Heart left ventricle (tissue), 16 donors: ENCODE measurements at regions not wholly inside any gene's neighbourhood (a gene's known extent, or its start where the extent isn't known, plus 50 kb on each side); places are given as distances from the start of the nearest gene placed in this dataset.

Experiments
- ATAC-seq, 4 donors: fragments of 200-7000 bp; cut with Tn5 transposase; one replicate each; pipeline ENCODE4 v1.9.1; 2020 to 2022; ENCODE audit warnings: moderate library complexity in 4 of 4, mild to moderate bottlenecking in 3 of 4, moderate number of reproducible peaks in 1 of 4
- DNase-seq, 5 donors: peaks; one replicate each; pipeline ENCODE4 v3.0.0-alpha.2; 2020
- H3K27ac ChIP-seq, 12 donors: fragments of 200-600 bp; sonication (generic) in 4 of 12; one replicate each; pipeline versions ENCODE4 v1.5.0 to v1.8.0; 2016 to 2022; ENCODE audit warnings: mild to moderate bottlenecking in 2 of 12
- H3K27me3 ChIP-seq, 9 donors: fragments of 200-600 bp; sonication (generic) in 2 of 9; one replicate each; pipeline versions ENCODE4 v1.5.1 to v1.8.0; 2016 to 2022; ENCODE audit warnings: mild to moderate bottlenecking in 3 of 9
- H3K36me3 ChIP-seq, 9 donors: fragments of 200-600 bp; sonication (generic) in 2 of 9; one replicate each; pipeline versions ENCODE4 v1.5.0 to v1.8.0; 2018 to 2022; ENCODE audit warnings: mild to moderate bottlenecking in 2 of 9
- H3K4me1 ChIP-seq, 12 donors: fragments of 200-600 bp; sonication (generic) in 4 of 12; one replicate each; pipeline versions ENCODE4 v1.5.0 to v1.8.0; 2016 to 2022; ENCODE audit warnings: mild to moderate bottlenecking in 3 of 12
- H3K4me3 ChIP-seq, 12 donors: fragments of 200-600 bp; sonication (generic) in 4 of 12; one replicate each; pipeline versions ENCODE4 v1.5.0 to v1.8.0; 2017 to 2022; ENCODE audit warnings: mild to moderate bottlenecking in 9 of 12, moderate library complexity in 4 of 12
- H3K9me3 ChIP-seq, 12 donors: fragments of 200-600 bp; sonication (generic) in 4 of 12; one replicate each; pipeline versions ENCODE4 v1.5.0 to v1.8.0; 2016 to 2022; ENCODE audit warnings: mild to moderate bottlenecking in 1 of 12
- POLR2A ChIP-seq, 2 donors: fragments of 450-650 bp; IDR thresholded peaks; one replicate each; pipeline ENCODE4 v1.6.1; 2017; ENCODE audit warnings: antibody characterized with exemption in 2 of 2, mild to moderate bottlenecking in 2 of 2, moderate library complexity in 2 of 2
- WGBS, 4 donors: extraction: QIAGEN DNeasy Blood & Tissue Kit in 2 of 4; methylation state at CpG; one replicate each; pipeline versions ENCODE4 v1.1.5 to v1.1.7; 2013 to 2018; 5-methylcytosine and 5-hydroxymethylcytosine counted together
- intact Hi-C, 10 donors: fragments of 100-400 bp; cut with DNase I; formaldehyde crosslinking; loops; one replicate each; pipeline versions ENCODE4 v1.11.1 to v1.14.2; 2022
- TF ChIP-seq, protein P1 (sequence below), 12 donors: fragments of 200-600 bp; sonication (generic) in 4 of 12; IDR thresholded peaks; one replicate each; pipeline versions ENCODE4 v1.5.0 to v1.8.0; 2018 to 2022; ENCODE audit warnings: antibody characterized with exemption in 12 of 12, mild to moderate bottlenecking in 5 of 12
- donor health status: ischemic (EF 13 %, LVEDD 7.1; RV severe dilation, severe dysfunction).
- donor health status: healthy with polysubstance abuse.
- donor health status: DM: no; HTN: yes; CAD: no.
- donor health status: DM: no; HTN: no; CAD: no.
- donor health status: ischemic (EF 25% LVEDD 6.9; RV normal size, moderate dysfunction).
- donor health status: ischemic (EF 25% LVEDD 5.7; RV mildly dilated, moderate dysfunction).
- donor health status: healthy.
- donor health status: DM: yes; HTN: yes; CAD: no.
- donor health status: ischemic (EF 35%, LVEDD 5.7; RV mildly dilated, moderate dysfunction).
- donor health status: nonischemic (EF 11% LVEDD 7.7; RV severe dilation, severe dysfunction).
- donor health status: DM: yes; HTN: yes; CAD: no.
- donor health status: PGD.
- donor health status: ischemic (EF 29% LVEDD 5.4; RV normal size, mild dysfunction).
- donor health status: nonischemic (EF 23%, LVEDD 6.1; RV moderate dilation, normal function).

DNA sequence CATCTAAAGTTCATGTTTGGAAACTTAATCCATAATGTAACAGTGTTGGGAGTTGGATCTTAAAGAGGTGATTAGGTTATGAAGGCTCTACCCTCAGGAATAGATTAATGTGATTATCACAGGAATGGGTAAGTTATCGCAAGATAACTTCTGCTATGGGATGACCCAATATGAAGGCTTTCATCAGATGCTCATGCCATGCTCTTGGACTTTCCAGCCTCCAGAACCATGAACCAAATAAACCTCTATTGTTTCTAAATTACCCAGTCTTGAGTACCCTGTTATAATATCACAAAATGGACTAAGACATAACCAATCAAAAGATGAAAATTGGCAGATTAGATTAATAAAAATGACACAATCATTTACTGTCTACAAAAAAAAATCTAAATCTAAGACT lies 906.9 kb upstream of the SOX9 start:
- no peak for ATAC-seq
- Histone ChIP-seq H3K4me1 (no peaks in the 10 kb centered on the region), H3K36me3 (no peaks in the 10 kb centered on the region), H3K27ac (no peak overlapping the region), H3K27me3 (no peaks in the 10 kb centered on the region), H3K9me3 (peaks cover 0 to 14% (median 1%) of the 10 kb centered on the region in 12 donors), H3K4me3 (no peak overlapping the region)
- DNase-seq = no peak
- TF ChIP-seq, protein P1, sequence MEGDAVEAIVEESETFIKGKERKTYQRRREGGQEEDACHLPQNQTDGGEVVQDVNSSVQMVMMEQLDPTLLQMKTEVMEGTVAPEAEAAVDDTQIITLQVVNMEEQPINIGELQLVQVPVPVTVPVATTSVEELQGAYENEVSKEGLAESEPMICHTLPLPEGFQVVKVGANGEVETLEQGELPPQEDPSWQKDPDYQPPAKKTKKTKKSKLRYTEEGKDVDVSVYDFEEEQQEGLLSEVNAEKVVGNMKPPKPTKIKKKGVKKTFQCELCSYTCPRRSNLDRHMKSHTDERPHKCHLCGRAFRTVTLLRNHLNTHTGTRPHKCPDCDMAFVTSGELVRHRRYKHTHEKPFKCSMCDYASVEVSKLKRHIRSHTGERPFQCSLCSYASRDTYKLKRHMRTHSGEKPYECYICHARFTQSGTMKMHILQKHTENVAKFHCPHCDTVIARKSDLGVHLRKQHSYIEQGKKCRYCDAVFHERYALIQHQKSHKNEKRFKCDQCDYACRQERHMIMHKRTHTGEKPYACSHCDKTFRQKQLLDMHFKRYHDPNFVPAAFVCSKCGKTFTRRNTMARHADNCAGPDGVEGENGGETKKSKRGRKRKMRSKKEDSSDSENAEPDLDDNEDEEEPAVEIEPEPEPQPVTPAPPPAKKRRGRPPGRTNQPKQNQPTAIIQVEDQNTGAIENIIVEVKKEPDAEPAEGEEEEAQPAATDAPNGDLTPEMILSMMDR (IDR thresholded peaks at IDR 0.05) = no peak
- TF ChIP-seq POLR2A (IDR thresholded peaks at IDR 0.05) = no peak
- intact Hi-C loops = loop anchor here in 1 of 10 donors (10.0 kb wide), 1 partner anchor 1401 kb away; no protein-coding TSS in a partner anchor
- 91 to 100% (median 96%) methylated on average over 1 of the region's 1 CpG for WGBS, 4 donors

DNA sequence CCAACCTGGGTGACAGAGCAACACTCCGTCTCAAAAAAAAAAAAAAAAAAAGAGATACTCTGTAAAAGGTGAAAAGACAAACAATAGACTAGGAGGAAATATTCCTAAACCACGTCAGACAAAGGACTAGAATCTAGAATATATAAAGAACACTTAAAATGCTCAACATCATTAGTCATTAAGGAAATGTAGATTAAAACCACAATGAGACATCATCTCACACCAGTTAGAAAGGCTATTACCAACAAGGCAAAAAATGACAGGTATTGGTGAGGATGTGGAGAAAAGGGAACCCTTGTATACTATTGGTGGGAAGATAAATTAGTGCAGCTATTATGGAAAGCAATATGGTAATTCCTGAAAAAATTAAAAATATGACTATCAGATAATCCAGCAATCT lies 903.1 kb upstream of the SOX9 start:
- DNase-seq (no peak), ATAC-seq (no peak)
- no peaks in the 10 kb centered on the region for H3K4me1 ChIP-seq
- TF ChIP-seq, protein P1 (IDR thresholded peaks at IDR 0.05) = no peak
- no peak for TF ChIP-seq POLR2A (IDR thresholded peaks at IDR 0.05)
- H3K27me3 ChIP-seq = no peaks in the 10 kb centered on the region
- H3K4me3 ChIP-seq = no peak overlapping the region
- H3K36me3 ChIP-seq = no peaks in the 10 kb centered on the region
- intact Hi-C loops = loop anchor here in 1 of 10 donors (10.0 kb wide), 1 partner anchor 1397 kb away; no protein-coding TSS in a partner anchor
- peaks cover 0 to 14% (median 1%) of the 10 kb centered on the region in 12 donors for H3K9me3 ChIP-seq
- H3K27ac ChIP-seq = no peak overlapping the region
- WGBS, 4 donors = 82 to 89% (median 87%) methylated on average over 2 of the region's 2 CpGs

DNA sequence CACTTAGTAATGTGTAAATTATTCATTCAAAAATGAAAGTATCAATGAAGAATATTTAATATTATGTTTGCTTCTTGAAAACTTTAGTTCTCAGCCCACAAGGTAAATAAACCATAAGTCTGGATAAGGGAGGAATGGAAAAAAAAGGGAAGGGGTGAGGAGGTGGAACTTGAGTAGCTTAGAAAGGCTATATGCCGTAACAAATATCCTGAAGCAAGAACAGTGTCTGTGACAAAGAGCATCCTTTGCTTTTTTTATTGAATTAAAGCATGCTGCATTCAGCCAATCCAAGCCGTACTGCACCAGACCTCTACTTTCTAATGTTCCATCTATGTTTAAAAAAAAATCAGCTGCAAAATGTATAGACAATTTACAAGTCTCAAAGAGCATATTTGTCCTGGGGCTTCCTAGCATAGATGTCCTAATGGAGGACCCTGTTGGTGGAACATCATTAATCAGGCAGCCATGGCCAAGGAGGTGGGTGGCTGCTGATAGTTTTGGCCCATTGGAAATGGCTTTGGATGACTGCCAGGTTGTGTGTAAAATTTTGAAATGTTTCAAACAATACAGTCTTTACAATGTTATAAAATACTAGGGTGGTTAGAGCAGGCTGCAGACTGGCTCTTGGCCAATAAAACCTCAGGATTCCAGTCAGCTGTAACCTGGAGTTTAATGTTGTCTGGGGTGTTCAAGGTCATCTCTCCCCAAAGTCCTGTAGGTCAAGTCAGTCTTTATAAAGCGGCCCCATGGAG lies 895.8 kb upstream of the SOX9 start:
- WGBS, 4 donors = 68 to 75% (median 74%) methylated on average over 3 of the region's 3 CpGs
- DNase-seq = no peak
- H3K27me3 ChIP-seq = peaks cover 0 to under 1% (median 0%) of the 10 kb centered on the region in 9 donors
- H3K4me3 ChIP-seq = no peak overlapping the region
- peaks cover 0 to 3% (median 0%) of the 10 kb centered on the region in 12 donors for H3K4me1 ChIP-seq
- TF ChIP-seq, protein P1 (IDR thresholded peaks at IDR 0.05) = no peak
- TF ChIP-seq POLR2A (IDR thresholded peaks at IDR 0.05) = no peak
- H3K9me3 ChIP-seq = no peaks in the 10 kb centered on the region
- H3K36me3 ChIP-seq = no peaks in the 10 kb centered on the region
- ATAC-seq = no peak
- H3K27ac ChIP-seq = no peak overlapping the region
- intact Hi-C loops = no loop called here

DNA sequence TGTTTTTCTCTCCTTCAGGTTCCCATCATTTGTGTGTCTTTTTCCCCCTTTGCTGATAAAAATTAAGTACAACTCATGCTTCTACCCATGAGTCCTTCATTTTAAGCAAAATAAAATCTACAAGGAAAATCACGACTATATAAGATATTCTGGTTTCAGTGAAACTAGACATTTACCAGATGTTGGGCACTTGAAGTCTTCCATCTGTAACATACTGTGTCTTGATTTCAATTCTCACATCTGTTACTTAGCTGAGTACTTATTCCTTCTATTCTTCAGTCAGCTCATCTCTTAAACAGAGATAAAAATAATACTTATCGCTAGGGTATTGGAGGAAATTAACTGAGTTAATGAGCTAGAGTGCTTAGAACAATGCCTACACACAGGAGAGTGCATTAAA lies 893.0 kb upstream of the SOX9 start:
- DNase-seq (no peak), ATAC-seq (no peak)
- WGBS, 4 donors = 59 to 71% (median 68%) methylated on average over 2 of the region's 2 CpGs
- peaks cover 0 to 3% (median 0%) of the 10 kb centered on the region in 12 donors for H3K4me1 ChIP-seq
- H3K9me3 ChIP-seq = no peaks in the 10 kb centered on the region
- H3K27ac ChIP-seq = no peak overlapping the region
- H3K4me3 ChIP-seq = no peak overlapping the region
- intact Hi-C loops = no loop called here
- no peaks in the 10 kb centered on the region for H3K36me3 ChIP-seq
- H3K27me3 ChIP-seq = peaks cover 0 to 9% (median 0%) of the 10 kb centered on the region in 9 donors
- no peak for TF ChIP-seq POLR2A (IDR thresholded peaks at IDR 0.05)
- TF ChIP-seq, protein P1 (IDR thresholded peaks at IDR 0.05) = no peak
